HEK293 (cell line): ENCODE measurements at regions not wholly inside any gene's neighbourhood (a gene's known extent, or its start where the extent isn't known, plus 50 kb on each side); places are given as distances from the start of the nearest gene placed in this dataset.

Experiments
- CTCF ChIA-PET: fragments of 350-600 bp; formaldehyde crosslinking; extraction: SDS; loops from one replicate; lab custom pipeline; 2021; ENCODE audit warnings: antibody characterized with exemption; lab: Yijun Ruan, JAX
- POLR2A ChIA-PET: fragments of 300-600 bp; formaldehyde crosslinking; extraction: SDS; loops from one replicate; lab custom pipeline; 2020; ENCODE audit warnings: antibody characterized with exemption, inconsistent platforms; lab: Yijun Ruan, JAX
- H3K27ac ChIP-seq: fragments of 200-500 bp; sonication (Bioruptor generic); 2 replicates; pipeline ENCODE4 v1.5.1; 2014; ENCODE audit warnings: low read depth, low read length, control low read depth, inconsistent platforms; ENCODE audit errors: extremely low read depth
- H3K36me3 ChIP-seq, 2 experiments: fragments of 200-500 bp in 1 of 2; sonication (Bioruptor generic) in 1 of 2; 1 replicate in 1 of 2; 2 replicates in 1 of 2; pipeline ENCODE4 v1.5.1; 2014 to 2017; ENCODE audit warnings: inconsistent platforms in 2 of 2, low read length in 2 of 2; ENCODE audit not compliant: control insufficient read depth in 2 of 2, insufficient read depth in 1 of 2
- H3K4me1 ChIP-seq: fragments of 200-500 bp; sonication (Bioruptor generic); 2 replicates; pipeline ENCODE4 v1.5.1; 2014; ENCODE audit warnings: mild to moderate bottlenecking, low read length, inconsistent platforms; ENCODE audit not compliant: control insufficient read depth, insufficient read depth
- H3K4me3 ChIP-seq: 2 replicates; pipeline ENCODE4 v1.5.1; 2011; ENCODE audit warnings: low read depth, mild to moderate bottlenecking, control low read depth, low read length, moderate library complexity
- H3K9me3 ChIP-seq: fragments of 200-500 bp; sonication (Bioruptor generic); 2 replicates; pipeline ENCODE4 v1.5.1; 2014; ENCODE audit warnings: low read depth, low read length, inconsistent platforms; ENCODE audit not compliant: control insufficient read depth, insufficient read depth
- HOXC10 ChIP-seq: sonication (generic); formaldehyde crosslinking; IDR thresholded peaks from 2 replicates; pipeline ENCODE4 v1.8.1; 2023; ENCODE audit warnings: mild to moderate bottlenecking, missing genetic modification reagents
- ZFP3 ChIP-seq: fragments of 450-650 bp; formaldehyde crosslinking; IDR thresholded peaks from 2 replicates; pipeline ENCODE4 v1.5.1; 2016; ENCODE audit warnings: low read depth, missing biosample characterization, missing genetic modification characterization
- ZNF114 ChIP-seq: fragments of 450-650 bp; formaldehyde crosslinking; IDR thresholded peaks from 2 replicates; pipeline ENCODE4 v1.5.0; 2017; ENCODE audit warnings: missing biosample characterization, missing genetic modification characterization
- ZNF146 ChIP-seq: fragments of 450-650 bp; formaldehyde crosslinking; IDR thresholded peaks from 2 replicates; pipeline ENCODE4 v1.5.1; 2016; ENCODE audit warnings: missing biosample characterization, missing genetic modification characterization
- ZNF202 ChIP-seq: fragments of 450-650 bp; formaldehyde crosslinking; IDR thresholded peaks from 2 replicates; pipeline ENCODE4 v1.5.1; 2016; ENCODE audit warnings: missing biosample characterization, missing genetic modification characterization, borderline replicate concordance
- ZNF211 ChIP-seq: fragments of 450-650 bp; formaldehyde crosslinking; IDR thresholded peaks from 2 replicates; pipeline ENCODE4 v1.5.1; 2016; ENCODE audit warnings: low read depth, missing biosample characterization, missing genetic modification characterization
- ZNF239 ChIP-seq: fragments of 450-650 bp; formaldehyde crosslinking; IDR thresholded peaks from 2 replicates; pipeline ENCODE4 v1.5.1; 2016; ENCODE audit warnings: missing biosample characterization, missing genetic modification characterization
- ZNF423 ChIP-seq: fragments of 450-650 bp; formaldehyde crosslinking; IDR thresholded peaks from 2 replicates; pipeline ENCODE4 v1.5.1; 2016; ENCODE audit warnings: missing biosample characterization, missing genetic modification characterization
- ZNF529 ChIP-seq: fragments of 450-650 bp; formaldehyde crosslinking; IDR thresholded peaks from 2 replicates; pipeline ENCODE4 v1.5.1; 2017; ENCODE audit warnings: missing genetic modification characterization, missing biosample characterization; ENCODE audit not compliant: insufficient replicate concordance
- ZNF549 ChIP-seq: fragments of 450-650 bp; IDR thresholded peaks from 2 replicates; pipeline ENCODE4 v1.5.1; 2018; ENCODE audit warnings: missing biosample characterization, missing genetic modification characterization, mild to moderate bottlenecking, inconsistent platforms, moderate library complexity
- ZNF626 ChIP-seq: fragments of 450-650 bp; sonication (Bioruptor Pico); formaldehyde crosslinking; IDR thresholded peaks from 2 replicates; pipeline ENCODE4 v1.5.1; 2018; ENCODE audit warnings: missing biosample characterization, missing genetic modification characterization, inconsistent platforms
- ZNF791 ChIP-seq: fragments of 450-650 bp; formaldehyde crosslinking; IDR thresholded peaks from 2 replicates; pipeline ENCODE4 v1.5.1; 2016; ENCODE audit warnings: missing biosample characterization, missing genetic modification characterization
- ZSCAN23 ChIP-seq: fragments of 450-650 bp; formaldehyde crosslinking; IDR thresholded peaks from 2 replicates; pipeline ENCODE4 v1.5.1; 2016; ENCODE audit warnings: missing biosample characterization, missing genetic modification characterization
- TF ChIP-seq, protein P1 (sequence below): fragments of 450-650 bp; formaldehyde crosslinking; IDR thresholded peaks from 2 replicates; pipeline ENCODE4 v1.5.1; 2016; ENCODE audit warnings: missing biosample characterization, missing genetic modification characterization
- TF ChIP-seq, protein P2 (sequence below): fragments of 450-650 bp; formaldehyde crosslinking; IDR thresholded peaks from 2 replicates; pipeline ENCODE4 v1.5.1; 2016; ENCODE audit warnings: missing biosample characterization, missing genetic modification characterization
- TF ChIP-seq, protein P3 (sequence below): fragments of 450-650 bp; formaldehyde crosslinking; IDR thresholded peaks from 2 replicates; pipeline ENCODE4 v1.5.1; 2017; ENCODE audit warnings: missing biosample characterization, mild to moderate bottlenecking, missing genetic modification characterization, moderate library complexity
- TF ChIP-seq, protein P4 (sequence below): fragments of 450-650 bp; formaldehyde crosslinking; IDR thresholded peaks from 2 replicates; pipeline ENCODE4 v1.5.1; 2017; ENCODE audit warnings: missing biosample characterization, missing genetic modification characterization
- TF ChIP-seq, protein P5 (sequence below): fragments of 450-650 bp; formaldehyde crosslinking; IDR thresholded peaks from 2 replicates; pipeline ENCODE4 v1.5.1; 2017; ENCODE audit warnings: missing biosample characterization, missing genetic modification characterization

DNA sequence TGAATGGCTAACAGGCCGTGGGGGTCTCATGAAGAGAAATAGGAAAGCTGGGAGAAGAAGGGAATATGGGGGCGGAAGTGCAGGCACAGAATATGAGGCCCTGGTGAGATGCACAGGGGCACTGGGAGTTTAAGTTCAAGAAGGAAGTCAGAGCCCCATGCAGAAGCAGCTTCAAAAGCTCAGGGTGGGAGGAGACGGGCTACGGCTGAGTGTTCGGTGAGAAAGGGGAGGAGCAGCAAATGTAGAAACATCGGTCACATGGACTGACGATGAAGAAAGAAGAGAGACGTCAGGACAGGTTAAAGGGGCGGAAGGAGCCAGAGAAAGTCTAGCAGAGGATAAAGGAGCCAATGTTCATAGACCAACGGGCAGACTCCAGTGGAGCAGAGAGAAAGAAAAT lies 204.5 kb upstream of the ZFHX3 start:
- no peaks in the 10 kb centered on the region for H3K9me3 ChIP-seq
- H3K36me3 ChIP-seq, result no peaks in the 10 kb centered on the region
- no peak for TF ChIP-seq ZNF529
- TF ChIP-seq, protein P1, sequence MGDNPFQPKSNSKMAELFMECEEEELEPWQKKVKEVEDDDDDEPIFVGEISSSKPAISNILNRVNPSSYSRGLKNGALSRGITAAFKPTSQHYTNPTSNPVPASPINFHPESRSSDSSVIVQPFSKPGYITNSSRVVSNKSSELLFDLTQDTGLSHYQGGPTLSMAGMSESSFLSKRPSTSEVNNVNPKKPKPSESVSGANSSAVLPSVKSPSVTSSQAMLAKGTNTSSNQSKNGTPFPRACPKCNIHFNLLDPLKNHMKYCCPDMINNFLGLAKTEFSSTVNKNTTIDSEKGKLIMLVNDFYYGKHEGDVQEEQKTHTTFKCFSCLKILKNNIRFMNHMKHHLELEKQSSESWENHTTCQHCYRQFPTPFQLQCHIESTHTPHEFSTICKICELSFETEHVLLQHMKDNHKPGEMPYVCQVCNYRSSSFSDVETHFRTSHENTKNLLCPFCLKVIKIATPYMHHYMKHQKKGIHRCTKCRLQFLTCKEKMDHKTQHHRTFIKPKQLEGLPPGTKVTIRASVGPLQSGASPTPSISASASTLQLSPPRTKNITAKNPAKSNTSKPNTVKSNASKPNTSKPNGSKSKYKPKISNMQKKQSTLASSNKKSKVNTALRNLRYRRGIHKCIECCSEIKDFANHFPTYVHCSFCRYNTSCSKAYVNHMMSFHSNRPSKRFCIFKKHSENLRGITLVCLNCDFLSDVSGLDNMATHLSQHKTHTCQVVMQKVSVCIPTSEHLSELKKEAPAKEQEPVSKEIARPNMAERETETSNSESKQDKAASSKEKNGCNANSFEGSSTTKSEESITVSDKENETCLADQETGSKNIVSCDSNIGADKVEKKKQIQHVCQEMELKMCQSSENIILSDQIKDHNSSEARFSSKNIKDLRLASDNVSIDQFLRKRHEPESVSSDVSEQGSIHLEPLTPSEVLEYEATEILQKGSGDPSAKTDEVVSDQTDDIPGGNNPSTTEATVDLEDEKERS (tag by site-specific recombination), result no peak
- TF ChIP-seq, protein P2, sequence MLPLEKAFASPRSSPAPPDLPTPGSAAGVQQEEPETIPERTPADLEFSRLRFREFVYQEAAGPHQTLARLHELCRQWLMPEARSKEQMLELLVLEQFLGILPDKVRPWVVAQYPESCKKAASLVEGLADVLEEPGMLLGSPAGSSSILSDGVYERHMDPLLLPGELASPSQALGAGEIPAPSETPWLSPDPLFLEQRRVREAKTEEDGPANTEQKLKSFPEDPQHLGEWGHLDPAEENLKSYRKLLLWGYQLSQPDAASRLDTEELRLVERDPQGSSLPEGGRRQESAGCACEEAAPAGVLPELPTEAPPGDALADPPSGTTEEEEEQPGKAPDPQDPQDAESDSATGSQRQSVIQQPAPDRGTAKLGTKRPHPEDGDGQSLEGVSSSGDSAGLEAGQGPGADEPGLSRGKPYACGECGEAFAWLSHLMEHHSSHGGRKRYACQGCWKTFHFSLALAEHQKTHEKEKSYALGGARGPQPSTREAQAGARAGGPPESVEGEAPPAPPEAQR (tag by site-specific recombination), result no peak
- no peak for TF ChIP-seq ZNF202 (tag by site-specific recombination)
- TF ChIP-seq ZNF626 (tag by site-specific recombination), result no peak
- no peak for TF ChIP-seq ZNF211
- TF ChIP-seq ZFP3 (tag by site-specific recombination), result no peak
- no peak for TF ChIP-seq ZNF549 (tag by site-specific recombination)
- no peak for TF ChIP-seq ZNF146 (tag by site-specific recombination)
- no peak for TF ChIP-seq ZNF423 (tag by site-specific recombination)
- TF ChIP-seq, protein P3, sequence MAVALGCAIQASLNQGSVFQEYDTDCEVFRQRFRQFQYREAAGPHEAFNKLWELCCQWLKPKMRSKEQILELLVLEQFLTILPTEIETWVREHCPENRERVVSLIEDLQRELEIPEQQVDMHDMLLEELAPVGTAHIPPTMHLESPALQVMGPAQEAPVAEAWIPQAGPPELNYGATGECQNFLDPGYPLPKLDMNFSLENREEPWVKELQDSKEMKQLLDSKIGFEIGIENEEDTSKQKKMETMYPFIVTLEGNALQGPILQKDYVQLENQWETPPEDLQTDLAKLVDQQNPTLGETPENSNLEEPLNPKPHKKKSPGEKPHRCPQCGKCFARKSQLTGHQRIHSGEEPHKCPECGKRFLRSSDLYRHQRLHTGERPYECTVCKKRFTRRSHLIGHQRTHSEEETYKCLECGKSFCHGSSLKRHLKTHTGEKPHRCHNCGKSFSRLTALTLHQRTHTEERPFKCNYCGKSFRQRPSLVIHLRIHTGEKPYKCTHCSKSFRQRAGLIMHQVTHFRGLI (tag by site-specific recombination), result no peak
- H3K4me3 ChIP-seq, result no peak overlapping the region
- CTCF ChIA-PET, result no interaction called here
- H3K27ac ChIP-seq, result no peak overlapping the region
- 0 out of 2 replicates have a peak, but pooled peaks cover 3% of the 10 kb centered on the region for H3K4me1 ChIP-seq
- POLR2A ChIA-PET, result no interaction called here

DNA sequence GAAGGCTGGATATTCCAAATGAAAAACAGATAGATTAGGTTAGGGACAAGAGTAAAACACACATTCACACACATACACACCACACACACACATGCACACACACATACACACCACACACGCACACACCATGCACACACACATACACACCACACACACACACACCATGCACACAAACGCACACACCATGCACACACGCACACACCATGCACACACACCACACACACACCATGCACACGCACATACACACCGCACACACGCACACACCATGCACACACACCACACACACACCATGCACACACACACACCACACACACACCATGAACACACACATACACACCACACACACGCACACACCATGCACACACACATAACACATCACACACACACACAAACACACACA lies 203.7 kb upstream of the ZFHX3 start:
- Histone ChIP-seq H3K9me3 (no peaks in the 10 kb centered on the region), H3K4me3 (no peak overlapping the region), H3K4me1 (0 out of 2 replicates have a peak, but pooled peaks cover 3% of the 10 kb centered on the region), H3K27ac (no peak overlapping the region), H3K36me3 (no peaks in the 10 kb centered on the region)
- TF ChIP-seq, protein P4, sequence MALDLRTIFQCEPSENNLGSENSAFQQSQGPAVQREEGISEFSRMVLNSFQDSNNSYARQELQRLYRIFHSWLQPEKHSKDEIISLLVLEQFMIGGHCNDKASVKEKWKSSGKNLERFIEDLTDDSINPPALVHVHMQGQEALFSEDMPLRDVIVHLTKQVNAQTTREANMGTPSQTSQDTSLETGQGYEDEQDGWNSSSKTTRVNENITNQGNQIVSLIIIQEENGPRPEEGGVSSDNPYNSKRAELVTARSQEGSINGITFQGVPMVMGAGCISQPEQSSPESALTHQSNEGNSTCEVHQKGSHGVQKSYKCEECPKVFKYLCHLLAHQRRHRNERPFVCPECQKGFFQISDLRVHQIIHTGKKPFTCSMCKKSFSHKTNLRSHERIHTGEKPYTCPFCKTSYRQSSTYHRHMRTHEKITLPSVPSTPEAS, result peak; percentile 96
- TF ChIP-seq, protein P5, sequence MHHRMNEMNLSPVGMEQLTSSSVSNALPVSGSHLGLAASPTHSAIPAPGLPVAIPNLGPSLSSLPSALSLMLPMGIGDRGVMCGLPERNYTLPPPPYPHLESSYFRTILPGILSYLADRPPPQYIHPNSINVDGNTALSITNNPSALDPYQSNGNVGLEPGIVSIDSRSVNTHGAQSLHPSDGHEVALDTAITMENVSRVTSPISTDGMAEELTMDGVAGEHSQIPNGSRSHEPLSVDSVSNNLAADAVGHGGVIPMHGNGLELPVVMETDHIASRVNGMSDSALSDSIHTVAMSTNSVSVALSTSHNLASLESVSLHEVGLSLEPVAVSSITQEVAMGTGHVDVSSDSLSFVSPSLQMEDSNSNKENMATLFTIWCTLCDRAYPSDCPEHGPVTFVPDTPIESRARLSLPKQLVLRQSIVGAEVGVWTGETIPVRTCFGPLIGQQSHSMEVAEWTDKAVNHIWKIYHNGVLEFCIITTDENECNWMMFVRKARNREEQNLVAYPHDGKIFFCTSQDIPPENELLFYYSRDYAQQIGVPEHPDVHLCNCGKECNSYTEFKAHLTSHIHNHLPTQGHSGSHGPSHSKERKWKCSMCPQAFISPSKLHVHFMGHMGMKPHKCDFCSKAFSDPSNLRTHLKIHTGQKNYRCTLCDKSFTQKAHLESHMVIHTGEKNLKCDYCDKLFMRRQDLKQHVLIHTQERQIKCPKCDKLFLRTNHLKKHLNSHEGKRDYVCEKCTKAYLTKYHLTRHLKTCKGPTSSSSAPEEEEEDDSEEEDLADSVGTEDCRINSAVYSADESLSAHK, result no peak
- TF ChIP-seq ZSCAN23 (tag by site-specific recombination) (no peak), ZNF239 (tag by site-specific recombination) (0 out of 2 replicates have a peak, but pooled peaks have one; percentile 13), ZNF791 (tag by site-specific recombination) (0 out of 2 replicates have a peak, but pooled peaks have one; percentile 7), ZNF114 (tag by site-specific recombination) (0 out of 2 replicates have a peak, but pooled peaks have one; percentile 18), HOXC10 (CRISPR knock-in tag) (no peak)
- CTCF ChIA-PET, result interaction anchor here (0.7 kb wide), 1 partner anchor 339 kb away, joined by 3 read pairs; no protein-coding TSS in a partner anchor
- POLR2A ChIA-PET, result no interaction called here
